OCI-LY1 (cell line): ENCODE measurements at regions not wholly inside any gene's neighbourhood (a gene's known extent, or its start where the extent isn't known, plus 50 kb on each side); places are given as distances from the start of the nearest gene placed in this dataset.

Experiments used
- CTCF ChIP-seq: fragments of 200-600 bp; sonication (generic), shearing (Covaris generic); IDR thresholded peaks from 2 replicates; pipeline ENCODE4 v1.5.1; 2017; ENCODE audit warnings: mild to moderate bottlenecking, antibody characterized with exemption, low read length, moderate library complexity, mixed read lengths
- EZH2 ChIP-seq: fragments of 200-600 bp; sonication (generic), shearing (Covaris generic); IDR thresholded peaks from 2 replicates; pipeline ENCODE4 v1.8.0; 2017; ENCODE audit warnings: borderline replicate concordance, mixed run types, mild to moderate bottlenecking, antibody characterized with exemption, low read length, moderate library complexity, mixed read lengths

GRCh38 chr11:22510010-22510409 lies 115.6 kb downstream of the FANCF start:
- TF ChIP-seq CTCF (no peak), EZH2 (no peak)
